ENCODE measurements at regions not wholly inside any gene's neighbourhood (a gene's known extent, or its start where the extent isn't known, plus 50 kb on each side); places are given as distances from the start of the nearest gene placed in this dataset.
"Not testable (repeated sequence)": the region's sequence is repeated elsewhere in the genome, so short reads cannot be mapped to it uniquely, and the experiment has no call there.

DNA sequence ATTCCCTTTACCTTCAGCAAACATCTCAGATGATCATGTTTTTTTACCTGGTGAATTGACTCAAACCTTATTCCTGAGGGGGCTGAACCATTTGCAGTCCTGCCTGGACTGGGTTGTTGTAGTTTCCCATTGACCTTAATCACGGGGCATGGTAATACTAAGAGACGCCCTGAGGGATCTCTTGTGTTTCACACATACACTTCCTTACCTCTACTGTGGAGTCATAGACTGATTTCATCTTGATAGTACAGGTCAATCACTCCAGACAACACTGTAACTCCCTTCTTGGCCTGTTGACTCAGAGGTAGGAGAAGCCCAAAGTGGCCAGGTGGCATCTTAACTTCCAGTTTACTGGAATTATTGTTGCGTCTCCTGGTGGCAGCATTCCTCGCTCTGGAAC, 1064.0 kb upstream of the PCDH10 start:
- DNase-seq (ENCODE audit: low spot score) = no peak

GRCh38 chr4:132094017-132094416, 1055.1 kb upstream of the PCDH10 start:
- DNase-seq (ENCODE audit: low spot score) = no peak

DNA sequence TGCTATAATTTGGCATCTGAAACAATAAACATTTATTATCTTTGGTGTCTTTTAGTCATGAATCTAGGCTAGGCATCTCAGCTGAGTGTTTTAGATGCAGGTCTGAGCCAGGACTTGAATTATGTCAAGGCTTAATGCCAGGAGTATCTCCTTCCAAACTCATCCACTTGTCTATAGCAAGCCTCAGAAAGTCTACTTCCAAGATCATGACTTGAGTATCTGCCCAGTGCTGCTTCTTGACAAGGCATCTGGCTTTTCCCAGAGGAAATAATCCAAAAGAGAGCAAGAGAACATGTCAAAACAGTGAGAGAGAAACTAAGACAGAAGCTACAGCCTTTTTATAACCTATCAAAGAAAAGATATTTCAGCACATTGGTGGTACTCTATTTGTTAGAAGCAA, 1052.1 kb upstream of the PCDH10 start:
- DNase-seq (ENCODE audit: low spot score) = no peak

DNA sequence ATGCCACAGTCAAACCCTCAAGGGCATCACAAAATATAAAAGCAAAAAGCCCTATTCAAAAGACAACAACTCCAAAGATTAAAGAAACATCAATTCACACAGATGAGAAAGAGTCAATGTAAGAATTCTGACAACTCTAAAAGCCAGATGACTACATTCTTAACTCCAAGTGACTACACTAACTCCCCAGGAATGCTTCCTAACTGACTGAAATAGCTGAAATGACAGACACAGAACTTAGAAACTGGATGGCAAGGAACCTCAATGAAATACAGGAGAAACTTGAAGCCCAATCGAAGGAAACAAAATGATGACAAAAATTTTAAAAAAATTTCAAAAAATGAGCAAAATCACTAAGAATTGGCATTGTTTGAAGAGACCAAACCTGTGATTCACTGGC, 1047.6 kb upstream of the PCDH10 start:
- DNase-seq (ENCODE audit: low spot score) = no peak

- DNase-seq (ENCODE audit: low spot score) = no peak
Observed at GRCh38 chr4:132108784-132109183, 1040.3 kb upstream of the PCDH10 start.

DNA sequence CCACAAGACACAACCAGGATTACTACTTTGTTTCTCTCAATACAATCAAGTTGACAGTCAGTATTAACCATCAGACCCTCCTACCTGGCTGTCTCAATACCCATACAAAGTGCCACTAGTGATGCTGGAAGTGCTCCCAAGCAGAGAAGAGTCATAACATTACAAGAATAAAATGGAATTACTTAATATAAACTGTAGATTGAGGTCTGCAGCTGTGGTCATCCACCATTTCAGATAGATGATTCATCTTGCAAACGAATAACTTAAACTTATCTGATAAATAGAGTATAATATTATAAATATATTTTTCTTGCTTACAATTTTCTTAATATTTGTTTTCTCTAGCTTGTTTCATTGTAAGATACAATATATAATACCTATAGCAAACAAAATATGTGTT, 1034.2 kb upstream of the PCDH10 start:
- DNase-seq (ENCODE audit: low spot score) = no peak

GRCh38 chr4:132122741-132123140, 1026.4 kb upstream of the PCDH10 start:
- not testable (repeated sequence) for DNase-seq (ENCODE audit: low spot score)

GRCh38 chr4:132123870-132124623, 1025.0 kb upstream of the PCDH10 start:
- no peak for DNase-seq (ENCODE audit: low spot score)

- DNase-seq (ENCODE audit: low spot score) = no peak
Observed at GRCh38 chr4:132124624-132124974, 1024.5 kb upstream of the PCDH10 start.

DNA sequence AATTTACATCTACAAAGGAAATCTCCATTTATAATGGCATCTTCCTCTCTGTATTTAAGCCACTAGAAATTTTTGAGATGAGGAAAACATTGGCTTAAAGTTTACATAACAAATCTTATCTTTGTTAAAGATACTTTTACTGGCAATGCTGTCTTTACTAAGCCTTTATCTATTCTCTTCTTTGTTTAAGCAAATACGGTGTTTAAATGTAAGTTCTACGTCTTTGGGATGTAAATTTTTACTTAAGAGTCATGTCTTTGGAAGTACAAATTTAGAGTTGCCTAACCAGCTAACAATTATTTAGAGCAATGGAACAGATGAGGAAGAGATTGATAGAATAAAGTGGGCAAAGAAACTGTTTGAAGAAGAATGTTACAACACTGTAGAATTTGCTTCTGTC, 1024.0 kb upstream of the PCDH10 start:
- no peak for DNase-seq (ENCODE audit: low spot score)

DNA sequence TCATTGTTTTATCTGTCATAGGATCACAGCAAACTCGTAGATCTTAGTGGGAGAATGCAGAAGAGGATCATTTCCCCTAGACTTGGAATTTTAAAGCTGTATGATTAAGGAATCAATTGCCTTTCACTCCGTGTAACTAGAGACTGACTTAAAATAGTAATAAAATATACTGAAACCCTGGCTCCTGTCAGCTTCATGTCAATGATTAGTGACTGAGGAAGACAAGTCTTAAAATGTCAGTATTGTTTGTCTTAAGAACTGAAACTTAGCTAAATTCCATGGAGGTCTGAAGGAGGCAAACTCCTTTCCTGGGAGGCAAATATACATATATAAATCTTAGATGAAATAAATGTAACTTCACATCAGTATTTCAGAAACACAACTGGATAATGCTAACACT, 1016.7 kb upstream of the PCDH10 start:
- DNase-seq (ENCODE audit: low spot score) = no peak

DNA sequence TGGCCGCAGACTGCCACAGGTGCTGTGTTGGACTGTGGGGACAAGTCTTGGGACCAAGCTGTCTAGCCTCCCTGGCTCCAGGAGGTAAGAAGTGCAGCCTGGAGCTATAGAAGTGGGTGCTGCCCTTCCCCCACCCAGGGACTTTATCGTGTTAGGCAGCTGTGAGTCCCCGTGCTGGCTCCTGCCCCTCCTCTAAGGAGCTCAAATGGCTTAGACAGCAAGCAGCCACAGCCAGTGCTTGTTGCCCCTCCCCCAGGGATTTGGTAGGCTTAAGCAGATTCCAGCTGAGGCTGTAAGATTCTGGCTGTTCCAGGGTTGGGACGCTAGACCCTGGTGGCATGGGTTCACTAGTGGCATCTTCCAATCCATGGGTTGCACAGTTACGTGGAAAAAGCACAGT, 979.4 kb upstream of the PCDH10 start:
- no peak for DNase-seq (ENCODE audit: low spot score)

DNA sequence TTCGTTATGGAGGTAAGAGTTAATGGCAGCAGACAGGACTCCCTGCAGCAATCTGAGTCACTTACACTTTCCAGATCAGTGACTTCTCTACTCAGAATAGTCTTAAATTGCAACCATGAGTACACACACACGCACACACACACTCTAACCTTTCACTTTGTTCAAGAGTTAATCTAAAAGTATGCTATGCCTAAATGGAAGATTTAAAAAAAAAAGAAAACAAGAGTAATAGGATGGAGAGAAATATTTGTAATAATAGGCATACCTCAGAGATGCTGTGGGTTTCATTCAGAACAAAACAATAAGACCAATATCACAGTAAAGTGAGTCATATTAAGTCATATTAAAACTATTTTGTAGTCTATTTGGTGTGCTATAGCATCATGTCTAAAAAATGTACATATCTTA, 969.1 kb upstream of the PCDH10 start:
- no peak for DNase-seq (ENCODE audit: low spot score)

GRCh38 chr4:132195176-132195575, 953.9 kb upstream of the PCDH10 start:
- no peak for DNase-seq (ENCODE audit: low spot score)

- no peak for DNase-seq (ENCODE audit: low spot score)
Observed at GRCh38 chr4:132203618-132204017, 945.5 kb upstream of the PCDH10 start.

- DNase-seq (ENCODE audit: low spot score) = no peak
Observed at GRCh38 chr4:132214519-132214918, 934.6 kb upstream of the PCDH10 start.

- DNase-seq (ENCODE audit: low spot score) = no peak
Observed at GRCh38 chr4:132218406-132218805, 930.7 kb upstream of the PCDH10 start.

- DNase-seq (ENCODE audit: low spot score) = no peak
Observed at GRCh38 chr4:132227151-132227856, 921.8 kb upstream of the PCDH10 start.

DNA sequence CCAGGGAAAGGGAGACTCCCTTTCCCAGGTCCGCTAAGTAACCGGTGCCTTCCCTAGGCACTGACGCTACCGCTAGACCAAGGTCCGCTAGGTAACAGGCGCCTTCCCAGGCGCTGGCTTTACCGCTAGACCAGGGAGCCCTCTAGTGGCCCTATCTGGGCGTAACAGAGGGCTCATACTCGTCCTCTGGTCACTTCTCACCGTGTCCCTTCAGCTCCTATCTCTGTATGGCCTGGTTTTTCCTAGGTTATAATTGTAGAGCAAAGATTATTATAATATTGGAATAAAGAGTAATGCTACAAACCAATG, 921.3 kb upstream of the PCDH10 start:
- DNase-seq (ENCODE audit: low spot score) = not testable (repeated sequence)

DNA sequence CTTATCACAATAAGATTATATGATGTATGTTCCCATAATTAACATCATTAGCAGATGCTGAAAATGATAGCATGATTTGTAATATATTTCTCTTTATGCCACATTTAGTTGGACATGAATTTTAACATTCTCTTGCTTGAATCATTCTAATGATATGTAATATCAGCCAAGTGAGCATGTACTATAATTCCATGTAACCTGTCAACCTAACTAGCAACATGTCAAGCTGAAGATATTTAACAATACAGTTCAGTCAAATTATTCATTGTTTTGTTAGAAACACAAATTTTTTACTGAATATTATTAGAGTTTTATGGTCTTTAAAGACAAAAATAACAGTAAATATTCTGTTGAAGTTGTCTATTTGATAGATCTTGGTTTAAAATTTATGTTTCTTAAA, 920.4 kb upstream of the PCDH10 start:
- DNase-seq (ENCODE audit: low spot score) = no peak

- no peak for DNase-seq (ENCODE audit: low spot score)
Observed at GRCh38 chr4:132230025-132230424, 919.1 kb upstream of the PCDH10 start.

DNA sequence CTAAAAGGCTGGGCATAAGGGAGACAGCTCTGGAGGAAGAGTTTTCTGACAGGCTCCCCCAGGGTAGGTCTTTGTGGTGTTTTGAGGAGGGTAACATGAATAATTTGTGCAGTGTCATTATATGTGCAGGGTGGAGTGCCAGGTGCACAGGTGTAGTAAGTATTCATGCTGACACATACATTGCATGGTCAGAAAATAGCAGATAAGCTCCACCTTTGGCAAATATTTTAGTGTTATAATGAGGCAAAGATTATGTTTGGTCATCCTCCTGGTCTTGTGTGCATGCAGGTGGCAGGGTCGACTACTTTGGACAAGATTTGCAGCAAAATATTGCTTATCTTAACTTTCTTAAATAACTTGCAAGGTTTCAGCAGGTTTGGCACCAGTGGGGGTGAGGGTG, 910.4 kb upstream of the PCDH10 start:
- DNase-seq (ENCODE audit: low spot score) = no peak

- no peak for DNase-seq (ENCODE audit: low spot score)
Observed at GRCh38 chr4:132240081-132240480, 909.0 kb upstream of the PCDH10 start.

DNA sequence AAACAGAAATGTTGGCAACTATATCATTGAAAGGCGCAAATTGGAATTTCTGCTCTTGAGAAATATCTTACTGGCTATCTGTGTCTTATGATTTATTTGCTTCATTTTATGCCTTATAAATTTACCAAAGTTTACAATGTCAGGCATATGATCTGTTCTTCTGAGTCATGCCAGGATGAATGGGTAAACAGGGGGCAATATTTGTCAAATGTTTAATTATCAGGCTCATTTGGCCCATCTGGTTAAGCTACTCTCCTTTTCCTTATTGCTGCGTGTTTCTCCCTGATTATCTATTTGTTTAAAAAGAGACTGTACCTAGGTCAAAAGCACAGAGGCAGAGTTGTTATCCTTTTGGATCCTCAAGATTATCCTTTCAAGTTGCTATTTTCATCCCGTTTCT, 903.8 kb upstream of the PCDH10 start:
- DNase-seq (ENCODE audit: low spot score) = no peak

Measured in HT-29 (cell line).